SH-SY5Y (cell line): ENCODE measurements at regions not wholly inside any gene's neighbourhood (a gene's known extent, or its start where the extent isn't known, plus 50 kb on each side); places are given as distances from the start of the nearest gene placed in this dataset.

Experiments
- GATA2 ChIP-seq: IDR thresholded peaks from 2 replicates; pipeline ENCODE4 v1.6.1; 2011; ENCODE audit warnings: mild to moderate bottlenecking, low read depth, low read length
- GATA3 ChIP-seq: IDR thresholded peaks from 2 replicates; pipeline ENCODE4 v1.6.1; 2011; ENCODE audit warnings: low read depth, mild to moderate bottlenecking, low read length, moderate library complexity

- TF ChIP-seq GATA3, result no peak
- TF ChIP-seq GATA2, result no peak
These were observed 204.8 kb upstream of the KLF4 start for GRCh38 chr9:107694390-107694789.

GRCh38 chr9:107693625-107694326, 204.2 kb upstream of the KLF4 start:
- TF ChIP-seq GATA2 (no peak), GATA3 (no peak)

GRCh38 chr9:107691664-107692063, 202.1 kb upstream of the KLF4 start:
- TF ChIP-seq GATA3, result no peak
- no peak for TF ChIP-seq GATA2

- TF ChIP-seq GATA2 (no peak), GATA3 (no peak)
These were observed 200.5 kb upstream of the KLF4 start for GRCh38 chr9:107690021-107690420.

- TF ChIP-seq GATA2 (no peak), GATA3 (no peak)
These were observed 199.2 kb upstream of the KLF4 start for GRCh38 chr9:107688728-107689127.

- TF ChIP-seq GATA3 (no peak), GATA2 (no peak)
These were observed 196.3 kb upstream of the KLF4 start for GRCh38 chr9:107685901-107686300.

- TF ChIP-seq GATA3, result no peak
- no peak for TF ChIP-seq GATA2
These were observed 195.8 kb upstream of the KLF4 start for GRCh38 chr9:107685376-107685775.

GRCh38 chr9:107684224-107684623, 194.7 kb upstream of the KLF4 start:
- TF ChIP-seq GATA2 (no peak), GATA3 (no peak)

- no peak for TF ChIP-seq GATA2
- no peak for TF ChIP-seq GATA3
These were observed 194.0 kb upstream of the KLF4 start for GRCh38 chr9:107683566-107683965.

GRCh38 chr9:107681988-107682387, 192.4 kb upstream of the KLF4 start:
- TF ChIP-seq GATA2, result no peak
- no peak for TF ChIP-seq GATA3

- TF ChIP-seq GATA3, result no peak
- no peak for TF ChIP-seq GATA2
These were observed 186.0 kb upstream of the KLF4 start for GRCh38 chr9:107675351-107676259.

GRCh38 chr9:107674721-107675277, 185.2 kb upstream of the KLF4 start:
- TF ChIP-seq GATA2 (no peak), GATA3 (no peak)

GRCh38 chr9:107673861-107674720, 184.5 kb upstream of the KLF4 start:
- TF ChIP-seq GATA3 (no peak), GATA2 (no peak)

- TF ChIP-seq GATA3 (no peak), GATA2 (no peak)
These were observed 182.0 kb upstream of the KLF4 start for GRCh38 chr9:107671588-107671987.
